ENCODE measurements at regions not wholly inside any gene's neighbourhood (a gene's known extent, or its start where the extent isn't known, plus 50 kb on each side); places are given as distances from the start of the nearest gene placed in this dataset.

GRCh38 chr18:24590946-24591345, 130.5 kb downstream of the HRH4 start:
- Histone ChIP-seq H3K4me1 (ENCODE audit: control insufficient read depth in 3 of 3, insufficient read depth in 3 of 3, low read length in 3 of 3) (no peaks in the 10 kb centered on the region), H3K4me3 (ENCODE audit: low read length in 3 of 3) (no peak overlapping the region), H3K27me3 (ENCODE audit: control insufficient read depth in 3 of 3, insufficient read depth in 3 of 3, low read length in 3 of 3) (peaks cover 0 to 8% (median 7%) of the 10 kb centered on the region in 3 donors), H3K27ac (ENCODE audit: low read depth, low read length) (no peak overlapping the region), H3K36me3 (ENCODE audit: control insufficient read depth in 3 of 3, insufficient read depth in 3 of 3, low read length in 3 of 3) (no peaks in the 10 kb centered on the region), H3K9me3 (ENCODE audit: control insufficient read depth in 3 of 3, low read length in 3 of 3) (no peaks in the 10 kb centered on the region), H3K9ac (ENCODE audit: low read depth in 1 of 3, low read length in 3 of 3) (no peak overlapping the region)

GRCh38 chr18:24593401-24593800, 133.0 kb downstream of the HRH4 start:
- H3K27me3 ChIP-seq (ENCODE audit: control insufficient read depth in 3 of 3, insufficient read depth in 3 of 3, low read length in 3 of 3) = no peaks in the 10 kb centered on the region
- no peaks in the 10 kb centered on the region for H3K9me3 ChIP-seq (ENCODE audit: control insufficient read depth in 3 of 3, low read length in 3 of 3)
- H3K27ac ChIP-seq (ENCODE audit: low read depth, low read length) = no peak overlapping the region
- H3K4me3 ChIP-seq (ENCODE audit: low read length in 3 of 3) = no peak overlapping the region
- no peak overlapping the region for H3K9ac ChIP-seq (ENCODE audit: low read depth in 1 of 3, low read length in 3 of 3)
- no peaks in the 10 kb centered on the region for H3K4me1 ChIP-seq (ENCODE audit: control insufficient read depth in 3 of 3, insufficient read depth in 3 of 3, low read length in 3 of 3)
- H3K36me3 ChIP-seq (ENCODE audit: control insufficient read depth in 3 of 3, insufficient read depth in 3 of 3, low read length in 3 of 3) = no peaks in the 10 kb centered on the region

GRCh38 chr18:24593886-24594285, 133.4 kb downstream of the HRH4 start:
- Histone ChIP-seq H3K9ac (ENCODE audit: low read depth in 1 of 3, low read length in 3 of 3) (no peak overlapping the region), H3K4me3 (ENCODE audit: low read length in 3 of 3) (no peak overlapping the region), H3K36me3 (ENCODE audit: control insufficient read depth in 3 of 3, insufficient read depth in 3 of 3, low read length in 3 of 3) (no peaks in the 10 kb centered on the region), H3K4me1 (ENCODE audit: control insufficient read depth in 3 of 3, insufficient read depth in 3 of 3, low read length in 3 of 3) (no peaks in the 10 kb centered on the region), H3K27me3 (ENCODE audit: control insufficient read depth in 3 of 3, insufficient read depth in 3 of 3, low read length in 3 of 3) (no peaks in the 10 kb centered on the region), H3K9me3 (ENCODE audit: control insufficient read depth in 3 of 3, low read length in 3 of 3) (no peaks in the 10 kb centered on the region), H3K27ac (ENCODE audit: low read depth, low read length) (no peak overlapping the region)

GRCh38 chr18:24595561-24596031, 135.2 kb downstream of the HRH4 start:
- H3K27ac ChIP-seq (ENCODE audit: low read depth, low read length) = no peak overlapping the region
- H3K27me3 ChIP-seq (ENCODE audit: control insufficient read depth in 3 of 3, insufficient read depth in 3 of 3, low read length in 3 of 3) = no peaks in the 10 kb centered on the region
- H3K9ac ChIP-seq (ENCODE audit: low read depth in 1 of 3, low read length in 3 of 3) = no peak overlapping the region
- no peak overlapping the region for H3K4me3 ChIP-seq (ENCODE audit: low read length in 3 of 3)
- no peaks in the 10 kb centered on the region for H3K9me3 ChIP-seq (ENCODE audit: control insufficient read depth in 3 of 3, low read length in 3 of 3)
- H3K36me3 ChIP-seq (ENCODE audit: control insufficient read depth in 3 of 3, insufficient read depth in 3 of 3, low read length in 3 of 3) = no peaks in the 10 kb centered on the region
- no peaks in the 10 kb centered on the region for H3K4me1 ChIP-seq (ENCODE audit: control insufficient read depth in 3 of 3, insufficient read depth in 3 of 3, low read length in 3 of 3)

GRCh38 chr18:24600076-24600654, 139.7 kb downstream of the HRH4 start:
- Histone ChIP-seq H3K27me3 (ENCODE audit: control insufficient read depth in 3 of 3, insufficient read depth in 3 of 3, low read length in 3 of 3) (no peaks in the 10 kb centered on the region), H3K36me3 (ENCODE audit: control insufficient read depth in 3 of 3, insufficient read depth in 3 of 3, low read length in 3 of 3) (no peaks in the 10 kb centered on the region), H3K9me3 (ENCODE audit: control insufficient read depth in 3 of 3, low read length in 3 of 3) (no peaks in the 10 kb centered on the region)

GRCh38 chr18:24601585-24601984, 141.1 kb downstream of the HRH4 start:
- no peaks in the 10 kb centered on the region for H3K27me3 ChIP-seq (ENCODE audit: control insufficient read depth in 3 of 3, insufficient read depth in 3 of 3, low read length in 3 of 3)
- H3K4me3 ChIP-seq (ENCODE audit: low read length in 3 of 3) = no peak overlapping the region
- H3K36me3 ChIP-seq (ENCODE audit: control insufficient read depth in 3 of 3, insufficient read depth in 3 of 3, low read length in 3 of 3) = no peaks in the 10 kb centered on the region
- H3K27ac ChIP-seq (ENCODE audit: low read depth, low read length) = no peak overlapping the region
- H3K9ac ChIP-seq (ENCODE audit: low read depth in 1 of 3, low read length in 3 of 3) = no peak overlapping the region
- no peaks in the 10 kb centered on the region for H3K9me3 ChIP-seq (ENCODE audit: control insufficient read depth in 3 of 3, low read length in 3 of 3)
- no peaks in the 10 kb centered on the region for H3K4me1 ChIP-seq (ENCODE audit: control insufficient read depth in 3 of 3, insufficient read depth in 3 of 3, low read length in 3 of 3)

More at GRCh38 chr18:24600076-24600654, 139.7 kb downstream of the HRH4 start:
- no peak overlapping the region for H3K4me3 ChIP-seq (ENCODE audit: low read length in 3 of 3)
- H3K9ac ChIP-seq (ENCODE audit: low read depth in 1 of 3, low read length in 3 of 3) = no peak overlapping the region
- no peak overlapping the region for H3K27ac ChIP-seq (ENCODE audit: low read depth, low read length)
- no peaks in the 10 kb centered on the region for H3K4me1 ChIP-seq (ENCODE audit: control insufficient read depth in 3 of 3, insufficient read depth in 3 of 3, low read length in 3 of 3)

GRCh38 chr18:24602201-24602600, 141.8 kb downstream of the HRH4 start:
- H3K9me3 ChIP-seq (ENCODE audit: control insufficient read depth in 3 of 3, low read length in 3 of 3) = no peaks in the 10 kb centered on the region
- H3K27me3 ChIP-seq (ENCODE audit: control insufficient read depth in 3 of 3, insufficient read depth in 3 of 3, low read length in 3 of 3) = no peaks in the 10 kb centered on the region
- H3K27ac ChIP-seq (ENCODE audit: low read depth, low read length) = no peak overlapping the region
- no peak overlapping the region for H3K9ac ChIP-seq (ENCODE audit: low read depth in 1 of 3, low read length in 3 of 3)
- H3K36me3 ChIP-seq (ENCODE audit: control insufficient read depth in 3 of 3, insufficient read depth in 3 of 3, low read length in 3 of 3) = no peaks in the 10 kb centered on the region
- no peak overlapping the region for H3K4me3 ChIP-seq (ENCODE audit: low read length in 3 of 3)
- no peaks in the 10 kb centered on the region for H3K4me1 ChIP-seq (ENCODE audit: control insufficient read depth in 3 of 3, insufficient read depth in 3 of 3, low read length in 3 of 3)

- Histone ChIP-seq H3K27ac (ENCODE audit: low read depth, low read length) (no peak overlapping the region), H3K27me3 (ENCODE audit: control insufficient read depth in 3 of 3, insufficient read depth in 3 of 3, low read length in 3 of 3) (no peaks in the 10 kb centered on the region)
Measured at GRCh38 chr18:24603151-24603550, 142.7 kb downstream of the HRH4 start.

GRCh38 chr18:24605444-24605843, 145.0 kb downstream of the HRH4 start:
- no peaks in the 10 kb centered on the region for H3K36me3 ChIP-seq (ENCODE audit: control insufficient read depth in 3 of 3, insufficient read depth in 3 of 3, low read length in 3 of 3)
- no peak overlapping the region for H3K9ac ChIP-seq (ENCODE audit: low read depth in 1 of 3, low read length in 3 of 3)
- H3K4me1 ChIP-seq (ENCODE audit: control insufficient read depth in 3 of 3, insufficient read depth in 3 of 3, low read length in 3 of 3) = no peaks in the 10 kb centered on the region
- no peaks in the 10 kb centered on the region for H3K27me3 ChIP-seq (ENCODE audit: control insufficient read depth in 3 of 3, insufficient read depth in 3 of 3, low read length in 3 of 3)
- H3K4me3 ChIP-seq (ENCODE audit: low read length in 3 of 3) = no peak overlapping the region
- H3K27ac ChIP-seq (ENCODE audit: low read depth, low read length) = no peak overlapping the region
- H3K9me3 ChIP-seq (ENCODE audit: control insufficient read depth in 3 of 3, low read length in 3 of 3) = no peaks in the 10 kb centered on the region

More at GRCh38 chr18:24603151-24603550, 142.7 kb downstream of the HRH4 start:
- H3K4me1 ChIP-seq (ENCODE audit: control insufficient read depth in 3 of 3, insufficient read depth in 3 of 3, low read length in 3 of 3) = no peaks in the 10 kb centered on the region
- H3K9ac ChIP-seq (ENCODE audit: low read depth in 1 of 3, low read length in 3 of 3) = no peak overlapping the region
- H3K4me3 ChIP-seq (ENCODE audit: low read length in 3 of 3) = no peak overlapping the region
- no peaks in the 10 kb centered on the region for H3K9me3 ChIP-seq (ENCODE audit: control insufficient read depth in 3 of 3, low read length in 3 of 3)
- no peaks in the 10 kb centered on the region for H3K36me3 ChIP-seq (ENCODE audit: control insufficient read depth in 3 of 3, insufficient read depth in 3 of 3, low read length in 3 of 3)

- no peaks in the 10 kb centered on the region for H3K36me3 ChIP-seq (ENCODE audit: control insufficient read depth in 3 of 3, insufficient read depth in 3 of 3, low read length in 3 of 3)
Measured at GRCh38 chr18:24609254-24609653, 148.8 kb downstream of the HRH4 start.

More at GRCh38 chr18:24609254-24609653, 148.8 kb downstream of the HRH4 start:
- H3K4me3 ChIP-seq (ENCODE audit: low read length in 3 of 3) = no peak overlapping the region
- H3K27ac ChIP-seq (ENCODE audit: low read depth, low read length) = no peak overlapping the region
- no peaks in the 10 kb centered on the region for H3K27me3 ChIP-seq (ENCODE audit: control insufficient read depth in 3 of 3, insufficient read depth in 3 of 3, low read length in 3 of 3)
- no peaks in the 10 kb centered on the region for H3K9me3 ChIP-seq (ENCODE audit: control insufficient read depth in 3 of 3, low read length in 3 of 3)
- no peak overlapping the region for H3K9ac ChIP-seq (ENCODE audit: low read depth in 1 of 3, low read length in 3 of 3)
- H3K4me1 ChIP-seq (ENCODE audit: control insufficient read depth in 3 of 3, insufficient read depth in 3 of 3, low read length in 3 of 3) = no peaks in the 10 kb centered on the region

Data from skeletal muscle tissue (tissue), 3 donors.